GM18519 (cell line): ENCODE measurements at regions not wholly inside any gene's neighbourhood (a gene's known extent, or its start where the extent isn't known, plus 50 kb on each side); places are given as distances from the start of the nearest gene placed in this dataset.

Experiments used
- ATAC-seq: cut with Tn5 transposase; IDR thresholded peaks from one replicate; pipeline ENCODE4 v1.9.1; 2021; ENCODE audit warnings: mild to moderate bottlenecking, moderate library complexity; ENCODE audit not compliant: unreplicated experiment, low FRiP score

DNA sequence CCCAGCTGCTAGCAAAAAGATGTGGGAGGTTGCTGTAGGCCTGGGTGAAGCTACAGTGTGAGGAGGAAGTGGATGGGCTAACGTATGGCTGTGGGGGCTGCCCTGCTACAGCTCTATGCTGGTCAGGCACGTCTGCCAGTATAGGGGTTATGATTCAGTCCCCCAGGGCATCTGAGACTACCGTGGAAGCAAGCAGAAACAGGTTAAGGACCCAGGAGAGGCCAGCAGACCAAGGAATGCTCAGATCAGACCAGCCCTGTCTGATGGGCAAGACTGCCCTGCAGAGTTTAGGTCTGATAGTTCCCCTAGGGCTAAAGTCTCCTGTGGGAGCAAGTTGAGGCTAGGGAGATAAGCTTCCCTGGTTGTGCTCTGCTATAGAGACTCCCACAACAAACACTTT is 416.1 kb upstream of the CTNND2 start:
- no peak for ATAC-seq

DNA sequence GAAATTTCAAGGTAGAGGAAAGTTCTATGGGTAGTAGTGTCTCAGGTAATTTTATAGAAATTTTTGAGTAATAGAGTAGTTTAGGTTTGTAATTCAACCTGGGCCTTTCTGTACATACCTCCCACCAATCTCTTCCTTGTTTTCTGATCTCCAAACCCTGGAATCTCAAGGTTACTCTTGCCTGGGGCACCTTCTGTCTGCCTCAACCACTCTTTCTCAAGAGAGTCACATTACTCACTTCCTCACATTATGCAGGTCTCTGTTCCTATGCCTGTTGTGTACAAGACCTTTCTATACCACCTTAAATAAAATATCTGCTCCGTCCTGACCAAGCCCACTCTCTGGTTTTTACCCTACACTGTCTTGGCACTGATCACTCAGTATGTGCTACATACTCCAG is 412.6 kb upstream of the CTNND2 start:
- no peak for ATAC-seq

DNA sequence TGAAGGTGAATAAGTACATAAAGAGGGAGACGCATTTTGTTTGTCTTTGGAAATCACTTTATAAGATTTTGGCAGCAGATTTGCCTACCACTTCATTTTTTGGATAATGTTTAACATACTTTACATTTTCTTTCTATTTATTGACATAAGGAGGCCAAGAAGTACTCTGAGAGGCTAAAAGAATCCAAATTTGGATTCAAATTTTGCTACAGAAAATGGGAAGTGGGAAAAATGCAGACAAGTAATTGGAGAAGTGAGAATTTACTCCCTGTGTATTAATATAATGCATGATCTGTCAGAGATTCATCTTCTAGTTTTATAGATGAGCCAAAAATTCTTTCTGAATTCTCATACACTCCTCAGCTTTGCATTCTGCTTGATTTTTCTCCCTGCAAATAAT is 411.2 kb upstream of the CTNND2 start:
- no peak for ATAC-seq

DNA sequence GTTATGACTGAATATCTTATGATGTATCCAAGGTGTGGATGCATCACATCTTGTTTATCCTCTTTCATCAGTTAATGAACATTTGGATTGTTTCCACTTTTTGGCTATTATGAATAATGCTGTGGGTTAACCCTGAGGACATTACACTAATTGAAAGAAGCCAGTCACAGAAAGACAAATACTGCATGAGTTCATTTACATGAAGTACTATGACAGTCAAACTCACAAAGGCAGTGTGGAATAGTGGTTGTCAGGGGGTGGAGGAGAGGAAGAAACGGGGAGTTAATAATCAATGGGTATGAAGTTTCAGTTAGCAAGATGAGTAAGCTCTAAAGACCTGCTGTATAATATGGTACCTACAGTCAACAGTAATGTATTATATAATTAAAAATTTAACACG is 409.4 kb upstream of the CTNND2 start:
- no peak for ATAC-seq

DNA sequence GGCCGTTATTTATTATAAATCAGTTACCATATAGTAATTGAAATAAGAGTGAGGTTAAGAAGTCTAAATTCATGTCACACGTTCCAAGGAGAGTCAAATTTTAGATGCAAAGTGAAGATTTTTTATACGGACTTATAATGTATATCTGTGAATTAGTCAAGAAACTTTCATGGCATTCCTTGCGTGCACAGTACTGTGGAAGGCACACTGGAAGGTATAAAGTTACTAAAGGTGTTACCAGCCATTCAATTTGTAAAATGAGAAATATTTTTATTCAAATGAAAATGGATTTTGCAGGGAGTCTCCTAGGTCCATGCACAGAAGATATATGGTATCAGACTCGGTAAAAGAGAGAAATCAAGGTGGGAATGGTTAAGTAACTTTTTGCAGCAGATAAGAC is 408.1 kb upstream of the CTNND2 start:
- no peak for ATAC-seq

DNA sequence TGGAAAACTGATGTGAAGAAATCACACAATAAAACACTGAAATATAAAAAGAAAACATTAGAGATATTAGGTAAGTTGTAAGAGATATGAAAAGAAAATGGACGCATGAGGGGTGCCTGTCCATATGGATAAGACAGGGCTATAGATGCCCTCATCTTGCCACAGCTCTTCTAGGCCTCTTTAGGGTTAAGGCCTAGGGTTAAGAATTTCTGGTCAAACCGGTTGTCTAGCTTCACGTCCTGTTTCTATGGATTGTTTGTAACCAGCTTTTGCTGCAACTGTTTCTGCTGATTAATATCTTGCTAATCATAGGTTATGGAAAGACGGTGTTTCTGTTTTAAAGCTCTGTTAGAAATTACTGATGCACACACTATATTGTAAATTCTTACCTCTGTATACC is 389.9 kb upstream of the CTNND2 start:
- no peak for ATAC-seq

DNA sequence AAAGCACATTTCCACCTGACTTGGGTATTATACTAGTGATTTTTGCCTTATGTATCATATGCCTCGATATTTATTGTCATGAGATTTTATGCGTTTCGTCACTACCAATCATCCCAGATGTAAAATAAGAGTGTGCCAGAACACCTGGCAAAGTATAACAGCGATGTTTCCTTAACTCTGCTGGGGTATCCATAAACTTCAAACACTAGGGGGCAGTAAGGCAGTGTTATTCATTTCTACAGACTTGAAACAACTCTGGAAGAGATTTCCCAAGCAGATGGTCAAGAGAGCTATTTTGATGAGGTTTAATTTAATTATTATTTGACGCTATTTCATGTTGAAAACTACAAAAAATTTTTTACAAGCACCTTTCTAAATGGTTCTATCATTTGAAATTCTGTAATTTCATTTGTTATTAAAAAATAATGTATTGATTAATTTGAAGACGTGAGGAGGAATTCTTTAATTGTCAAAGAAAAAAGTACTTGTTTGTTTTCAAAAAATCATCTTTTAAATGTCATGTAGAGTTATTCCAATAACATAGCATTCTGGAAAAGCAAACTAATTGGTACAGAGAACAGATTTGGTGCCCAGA is 388.5 kb upstream of the CTNND2 start:
- ATAC-seq: no peak

DNA sequence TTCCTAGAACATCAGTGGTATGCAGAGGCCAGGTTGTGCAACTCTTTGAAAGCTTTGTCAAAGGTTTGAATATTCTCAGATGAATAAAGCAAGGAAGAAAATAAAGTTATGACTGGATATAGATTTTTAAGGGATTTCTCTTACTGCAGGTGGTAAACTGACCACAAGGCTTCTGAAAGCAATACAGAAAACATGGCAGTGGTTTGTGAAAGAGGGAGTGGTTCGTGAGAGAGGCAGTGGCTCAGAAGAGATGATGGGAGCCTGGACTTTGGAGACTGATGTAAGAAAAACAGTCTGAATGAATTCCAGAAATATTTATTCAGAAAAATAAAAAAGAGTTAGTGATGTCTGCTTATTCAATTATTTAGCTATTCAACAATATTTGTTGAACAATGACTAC is 380.4 kb upstream of the CTNND2 start:
- ATAC-seq: no peak

DNA sequence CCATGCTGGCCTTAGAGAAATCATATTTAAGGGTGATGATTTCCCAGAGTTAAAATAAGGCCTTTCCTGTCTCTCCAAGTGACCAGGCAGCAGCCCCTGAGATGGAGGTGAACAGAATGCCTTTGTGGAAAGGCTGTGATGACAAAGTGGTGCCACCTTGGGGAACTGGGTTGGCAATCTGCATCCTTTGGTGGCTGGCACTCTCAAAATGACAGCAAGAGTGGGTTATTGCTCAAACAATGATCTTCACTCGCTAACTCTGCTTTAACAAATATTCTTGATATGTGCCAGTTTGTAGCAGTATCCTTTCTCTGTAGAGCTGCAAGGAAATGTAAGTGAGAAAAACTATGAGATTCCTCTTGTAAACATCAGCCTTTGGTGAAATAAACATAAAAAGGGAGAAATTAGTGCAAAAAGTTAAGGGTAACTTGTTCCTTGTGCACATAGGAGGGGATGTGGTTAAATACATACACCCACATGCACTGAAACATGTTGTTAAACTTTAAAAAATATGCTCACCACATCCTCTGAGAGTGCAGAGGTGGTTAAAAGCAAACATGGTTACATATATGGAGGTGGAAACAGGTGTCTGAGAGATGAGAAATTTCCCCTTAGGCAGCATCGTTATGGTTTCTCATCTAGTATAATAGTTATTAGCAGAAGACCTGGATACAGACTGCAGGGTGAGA is 373.4 kb upstream of the CTNND2 start:
- ATAC-seq: peak; percentile 59

DNA sequence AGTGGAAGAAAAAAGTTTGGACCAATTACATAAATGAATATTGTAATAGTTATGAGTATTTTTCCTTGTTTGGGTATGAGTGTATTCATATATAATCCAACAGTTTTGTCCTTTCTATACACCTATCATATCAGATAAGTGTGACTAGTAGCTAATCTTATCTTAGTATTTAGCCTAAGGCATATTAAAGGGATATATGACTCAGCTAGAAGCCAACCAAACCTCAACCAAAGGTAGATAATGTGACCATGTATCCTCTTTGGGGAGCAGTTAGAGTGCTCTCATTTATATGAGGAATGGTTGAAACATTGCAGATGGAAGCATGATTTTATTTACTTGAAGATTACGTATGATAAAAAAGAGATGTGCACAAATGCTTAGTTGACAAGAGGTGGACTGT is 370.0 kb upstream of the CTNND2 start:
- no peak for ATAC-seq

DNA sequence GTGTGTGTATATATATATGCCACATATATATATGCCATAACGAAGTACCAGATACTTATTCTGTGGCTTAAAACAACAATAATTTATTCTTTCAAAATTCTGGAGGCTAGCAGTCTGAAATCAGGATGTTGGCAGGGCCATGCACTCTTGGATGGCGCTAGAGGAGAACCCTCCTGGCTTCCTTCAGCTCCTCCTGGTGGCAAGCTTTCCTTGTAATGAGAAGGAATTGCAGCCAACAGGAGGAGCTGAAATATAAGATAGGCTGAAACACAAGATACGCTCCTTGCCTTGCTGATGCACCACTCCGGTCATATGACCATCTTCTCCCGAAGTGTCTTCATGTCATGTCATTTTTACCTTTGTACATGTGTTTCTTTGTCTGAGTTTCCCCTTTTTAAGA is 368.1 kb upstream of the CTNND2 start:
- ATAC-seq: no peak

DNA sequence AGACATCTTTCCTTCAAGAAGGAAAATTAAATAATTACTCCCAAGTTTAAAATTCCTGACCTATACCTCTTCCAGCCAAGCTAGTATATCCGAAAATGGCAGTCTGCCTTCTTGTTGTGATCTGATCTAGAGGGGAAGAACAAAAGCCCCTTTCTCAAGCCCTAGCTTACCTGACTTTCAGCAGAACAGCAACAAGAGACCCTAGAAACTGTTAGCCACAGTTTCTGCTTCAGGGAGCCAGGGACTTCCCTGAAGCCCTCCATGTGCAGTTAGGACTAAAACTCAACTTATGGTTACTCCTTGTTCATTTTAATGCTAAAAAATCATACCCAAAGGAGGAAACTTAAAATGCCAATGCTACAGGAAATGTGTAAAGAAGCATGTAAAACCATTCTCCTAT is 366.7 kb upstream of the CTNND2 start:
- ATAC-seq: no peak

DNA sequence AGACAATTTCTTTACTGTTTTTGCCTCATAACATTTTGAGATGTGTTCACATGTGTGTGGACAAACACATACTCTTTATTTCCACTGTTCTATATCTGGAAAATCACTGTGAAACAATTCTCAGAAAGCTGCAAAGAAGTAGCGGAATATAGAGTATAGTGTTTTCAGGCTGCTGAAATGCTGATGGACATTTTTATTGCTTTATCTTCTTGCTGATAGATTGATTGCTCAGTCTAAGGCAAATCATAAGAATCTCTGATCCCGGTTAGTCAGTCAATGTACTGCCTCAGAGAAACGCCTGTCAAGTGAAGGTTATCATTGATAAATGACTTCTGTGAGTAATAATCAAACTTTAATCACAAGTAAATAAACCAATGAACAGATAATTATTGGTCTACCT is 364.9 kb upstream of the CTNND2 start:
- no peak for ATAC-seq

DNA sequence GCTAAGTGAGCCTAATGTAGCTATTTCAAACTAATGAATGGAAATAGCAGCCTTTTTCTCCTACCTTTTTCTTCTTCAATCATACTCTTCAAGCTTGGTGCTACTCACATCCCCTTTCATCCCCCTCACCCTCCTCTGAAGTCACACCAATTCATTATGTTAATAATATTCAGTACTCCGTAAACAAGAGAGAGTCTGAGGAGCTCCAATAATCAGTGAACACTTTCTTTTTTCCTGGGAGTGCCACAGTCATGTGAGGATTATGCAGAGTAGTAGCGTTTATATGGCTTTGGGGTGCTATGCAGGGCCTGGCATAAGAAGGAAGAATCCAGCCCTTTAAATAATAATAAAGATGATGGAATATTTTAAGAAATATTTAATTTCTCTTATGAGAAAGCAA is 354.3 kb upstream of the CTNND2 start:
- no peak for ATAC-seq

DNA sequence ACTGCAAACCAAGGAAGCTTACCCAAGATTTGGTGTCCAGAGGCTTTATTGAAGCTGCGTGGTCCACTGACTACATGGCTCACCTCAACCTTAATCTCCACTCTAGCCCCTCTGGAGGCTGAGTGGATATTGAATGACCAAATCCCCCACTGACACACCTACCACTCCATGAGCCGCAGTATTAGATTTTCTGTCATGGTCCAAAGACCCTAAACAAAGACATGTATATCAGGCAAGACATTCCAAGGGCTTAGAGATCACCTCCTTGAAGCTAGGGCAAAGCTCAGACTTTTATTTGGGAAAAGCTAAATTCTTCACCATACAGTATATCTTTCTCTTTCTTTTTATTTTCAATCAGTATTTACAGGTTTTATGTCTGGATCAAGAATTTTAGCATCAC is 346.2 kb upstream of the CTNND2 start:
- ATAC-seq: no peak

DNA sequence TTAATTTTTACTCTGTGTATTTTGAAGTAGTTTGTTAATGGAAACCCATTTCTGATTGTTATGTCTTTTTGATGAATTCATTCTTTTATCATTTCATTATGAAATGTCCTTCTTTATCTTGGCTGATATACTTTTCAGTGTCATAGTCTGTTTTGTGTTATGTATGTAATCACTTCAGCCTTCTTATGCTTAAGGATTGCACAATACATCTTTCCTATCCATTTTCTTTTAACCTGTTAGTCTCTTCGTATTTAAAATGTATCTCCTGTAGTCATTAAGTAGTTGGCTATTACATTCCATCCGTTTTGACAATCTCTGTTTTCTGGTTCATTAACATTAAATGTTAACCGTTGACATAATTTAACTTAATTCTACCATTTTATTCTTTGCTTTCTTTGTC is 344.6 kb upstream of the CTNND2 start:
- no peak for ATAC-seq

DNA sequence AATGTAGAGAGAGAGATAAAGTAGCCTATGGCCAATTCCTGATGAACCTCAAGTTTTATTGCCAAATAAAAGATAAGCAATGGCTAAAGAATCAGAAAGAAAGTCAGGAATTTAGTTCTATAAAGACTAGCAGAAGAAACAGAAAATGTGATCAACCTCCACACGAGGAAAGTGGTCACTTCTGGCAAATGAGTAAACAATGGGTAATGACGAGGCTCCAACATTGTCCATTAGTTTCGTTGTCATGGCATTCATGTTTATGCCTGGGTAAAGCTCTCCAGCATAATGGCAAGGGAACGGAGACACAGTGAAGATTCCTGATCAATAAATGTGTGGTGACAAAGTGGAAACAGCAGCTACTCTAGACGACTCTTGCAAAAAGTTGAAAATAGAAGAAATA is 341.8 kb upstream of the CTNND2 start:
- ATAC-seq: no peak

DNA sequence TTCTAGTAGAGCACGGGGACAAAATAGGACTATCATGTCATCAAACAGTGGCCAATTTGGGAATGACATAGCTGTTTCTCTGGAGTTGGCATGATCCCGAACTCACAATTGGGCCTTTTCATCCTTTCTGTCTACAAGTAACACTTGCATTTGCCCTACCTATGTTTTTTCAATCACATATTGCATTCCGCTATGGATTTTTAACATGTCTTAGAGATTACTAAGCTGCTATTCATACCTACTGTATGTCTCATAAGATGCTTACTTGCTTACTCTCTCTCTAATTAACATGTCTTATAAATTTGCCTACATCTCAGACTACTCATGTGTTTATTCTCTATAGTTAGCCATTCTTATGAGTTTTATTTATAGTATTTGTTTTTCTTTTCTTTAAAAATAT is 341.2 kb upstream of the CTNND2 start:
- no peak for ATAC-seq

DNA sequence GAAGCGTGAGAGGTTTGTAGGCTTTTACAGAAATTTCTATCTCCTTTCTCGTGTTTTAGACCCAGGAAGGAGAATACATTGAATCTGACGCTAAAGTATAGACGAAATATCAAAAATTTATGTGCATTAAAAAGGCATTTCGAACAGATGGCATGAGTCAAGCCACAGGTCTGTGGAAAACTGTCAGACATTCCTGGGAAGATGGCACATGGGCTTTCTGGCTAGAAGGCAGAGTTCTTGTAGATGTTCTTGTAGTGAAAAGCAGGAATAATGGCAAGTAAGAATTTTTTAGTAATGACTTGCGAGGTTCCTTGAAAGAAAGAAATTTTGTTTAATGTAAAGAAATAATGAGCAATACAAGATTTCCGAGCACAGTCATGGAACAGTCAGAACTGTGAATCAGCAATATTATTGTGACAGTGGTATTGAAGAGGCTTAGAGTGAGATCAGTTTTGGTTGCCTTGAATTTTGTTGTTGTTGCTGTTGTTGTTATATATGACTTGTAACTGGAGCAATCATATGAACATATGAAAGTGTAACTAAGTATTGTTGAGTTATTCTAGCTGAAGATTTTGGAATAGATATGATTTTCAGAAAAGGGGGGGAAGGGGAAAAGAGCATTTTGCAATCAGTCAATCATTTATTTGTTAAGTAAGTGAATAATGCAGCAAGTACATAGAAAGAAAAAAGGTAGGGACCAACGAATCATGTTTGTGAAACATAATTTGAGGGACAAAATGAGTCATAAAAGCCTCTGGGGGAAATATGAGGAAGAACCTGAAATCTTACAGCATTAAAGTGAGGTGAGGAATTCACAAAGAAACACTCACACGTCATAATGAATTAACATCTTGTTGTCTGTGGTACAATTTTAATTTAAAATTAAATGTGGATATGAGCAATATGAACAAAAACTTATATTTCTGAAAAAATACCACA is 339.0 kb upstream of the CTNND2 start:
- ATAC-seq: no peak

DNA sequence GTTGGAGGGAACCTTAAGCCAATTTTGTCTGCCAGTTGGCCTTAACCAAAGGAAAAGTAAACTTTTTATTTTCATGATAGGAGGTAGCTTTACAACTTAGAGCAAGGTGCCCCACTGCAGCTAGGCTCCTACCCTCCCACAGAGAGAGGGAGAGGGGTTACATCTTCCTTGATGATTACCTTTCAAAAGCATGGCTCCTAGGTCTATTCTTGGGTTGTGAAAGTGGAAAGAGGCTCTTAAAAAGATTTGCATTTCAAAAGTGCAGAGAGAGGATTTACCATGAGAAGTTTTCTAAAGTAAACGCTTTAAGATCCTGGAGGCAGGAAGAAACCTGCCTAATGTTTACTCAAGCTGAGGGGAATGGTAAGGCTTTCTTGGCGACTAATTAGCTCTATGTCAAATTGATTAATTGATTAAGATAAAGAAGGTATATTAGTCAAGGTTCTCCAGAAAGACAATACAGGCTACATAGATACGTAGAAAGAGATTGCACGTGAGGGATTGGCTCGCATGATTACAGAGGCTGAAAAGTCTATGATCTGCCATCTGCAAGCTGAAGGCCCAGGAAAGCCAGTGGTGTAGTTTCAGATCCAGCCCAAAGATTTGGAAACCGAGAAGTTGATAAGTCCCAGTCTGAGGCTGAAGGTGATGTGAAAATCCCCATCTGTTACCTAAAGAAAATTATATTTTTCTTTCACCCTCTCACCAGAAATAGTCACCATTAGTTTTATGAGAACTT is 333.8 kb upstream of the CTNND2 start:
- ATAC-seq: no peak

DNA sequence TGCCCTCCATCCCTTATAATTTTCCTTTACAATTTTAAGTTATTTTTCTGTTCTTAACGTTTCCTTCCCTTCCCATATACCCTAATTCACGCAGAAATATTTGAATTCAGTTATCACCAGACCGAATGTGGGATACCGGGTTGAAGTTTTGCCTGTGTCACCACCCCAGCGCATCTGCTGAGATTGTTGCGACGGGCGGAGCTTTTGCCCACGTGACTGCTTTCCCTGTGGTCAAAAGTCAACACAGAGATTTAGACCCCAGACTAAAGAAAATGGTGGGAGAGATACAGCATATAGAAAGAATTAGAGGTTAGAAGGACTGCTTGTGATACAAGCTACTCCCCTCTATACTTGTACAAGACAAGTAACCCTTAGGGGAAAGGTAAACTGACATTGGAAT is 326.4 kb upstream of the CTNND2 start:
- ATAC-seq: no peak
